Adrenal gland (tissue), 9 donors: ENCODE measurements at regions not wholly inside any gene's neighbourhood (a gene's known extent, or its start where the extent isn't known, plus 50 kb on each side); places are given as distances from the start of the nearest gene placed in this dataset.

Experiments used
- DNase-seq, 7 donors: peaks; one replicate each; pipeline ENCODE4 v3.0.0-alpha.2; 2019 to 2020
- H3K27ac ChIP-seq, 5 donors: fragments of 200-600 bp; sonication (generic) in 4 of 5; 1 replicate in 3 of 5; 2 replicates in 2 of 5; pipeline versions ENCODE4 v1.5.1 to v1.8.0; 2016 to 2020; ENCODE audit warnings: mild to moderate bottlenecking in 1 of 5
- H3K27me3 ChIP-seq: fragments of 200-600 bp; 2 replicates; pipeline ENCODE4 v1.8.0; 2021
- H3K36me3 ChIP-seq, 2 donors: fragments of 200-600 bp; replicated peaks in 1 of 2; 1 replicate in 1 of 2; 2 replicates in 1 of 2; pipeline versions ENCODE4 v1.5.1 to v1.8.0; 2018 to 2022
- H3K4me1 ChIP-seq, 2 donors: fragments of 200-600 bp; replicated peaks in 1 of 2; 1 replicate in 1 of 2; 2 replicates in 1 of 2; pipeline versions ENCODE4 v1.5.1 to v1.8.0; 2018 to 2021
- H3K4me3 ChIP-seq, 4 donors: fragments of 200-600 bp; sonication (generic) in 3 of 4; one replicate each; pipeline ENCODE4 v1.5.1; 2016 to 2018
- H3K9me3 ChIP-seq, 3 donors: fragments of 200-600 bp; sonication (generic) in 1 of 3; replicated peaks in 1 of 3; 1 replicate in 2 of 3; 2 replicates in 1 of 3; pipeline versions ENCODE4 v1.5.1 to v1.8.0; 2016 to 2021
- CTCF ChIP-seq, 6 experiments: fragments of 450-650 bp in 4 of 6; fragments of 200-600 bp in 2 of 6; sonication (generic) in 1 of 6; IDR thresholded peaks; 1 replicate in 5 of 6; 2 replicates in 1 of 6; pipeline versions ENCODE4 v1.5.1 to v1.8.0; 2016 to 2021; ENCODE audit warnings: antibody characterized with exemption in 6 of 6, mild to moderate bottlenecking in 2 of 6, moderate library complexity in 1 of 6
- POLR2A ChIP-seq, 2 donors: fragments of 450-650 bp; IDR thresholded peaks; one replicate each; pipeline ENCODE4 v1.6.1; 2017; ENCODE audit warnings: antibody characterized with exemption in 2 of 2, mild to moderate bottlenecking in 2 of 2, moderate library complexity in 1 of 2
- whole genome bisulfite sequencing, 4 donors: extraction: QIAGEN DNeasy Blood & Tissue Kit in 2 of 4; methylation state at CpG; one replicate each; pipeline versions ENCODE4 v1.1.5 to v1.1.7; 2013 to 2017; 5-methylcytosine and 5-hydroxymethylcytosine counted together
- intact Hi-C, 2 donors: fragments of 100-400 bp; cut with DNase I; formaldehyde crosslinking; loops; one replicate each; pipeline versions ENCODE4 v1.14.1 to v1.15.0; 2022 to 2023
- donor health status: healthy with polysubstance abuse.
- donor health status: Bipolar disorder and iron deficiency.
- donor health status: DM: yes; HTN: yes; CAD: no.
- donor health status: DM: no; HTN: no; CAD: no.
- donor health status: DM: no; HTN: no; CAD: no.

DNA sequence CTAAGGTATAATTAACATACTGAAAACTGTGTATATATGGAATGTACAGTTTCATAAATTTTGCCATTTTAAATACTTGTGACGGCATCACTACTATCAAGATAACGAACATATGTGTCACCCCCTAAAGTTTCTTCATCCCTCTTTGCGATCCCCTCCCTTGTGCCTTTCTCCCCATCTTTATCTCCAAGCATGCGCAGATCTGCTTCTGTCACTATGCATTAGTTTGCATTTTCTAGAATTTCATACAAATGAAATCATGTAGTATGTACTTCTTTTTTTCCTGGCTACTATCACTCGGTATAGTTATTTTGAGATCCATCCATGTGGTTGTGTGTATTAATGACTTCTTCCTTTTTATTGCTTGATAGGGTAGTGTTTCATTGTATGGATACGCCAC is 154.9 kb downstream of the ZNF648 start:
- Histone ChIP-seq H3K36me3 (no peaks in the 10 kb centered on the region), H3K4me1 (no peaks in the 10 kb centered on the region), H3K27ac (no peak overlapping the region), H3K4me3 (no peak overlapping the region), H3K9me3 (no peaks in the 10 kb centered on the region), H3K27me3 (no peaks in the 10 kb centered on the region)
- no peak for DNase-seq
- no peak for TF ChIP-seq CTCF (IDR thresholded peaks at IDR 0.05)
- TF ChIP-seq POLR2A (IDR thresholded peaks at IDR 0.05) = no peak
- intact Hi-C loops = no loop called here
- WGBS, 4 donors = 74 to 81% (median 77%) methylated on average over 6 of the region's 6 CpGs

DNA sequence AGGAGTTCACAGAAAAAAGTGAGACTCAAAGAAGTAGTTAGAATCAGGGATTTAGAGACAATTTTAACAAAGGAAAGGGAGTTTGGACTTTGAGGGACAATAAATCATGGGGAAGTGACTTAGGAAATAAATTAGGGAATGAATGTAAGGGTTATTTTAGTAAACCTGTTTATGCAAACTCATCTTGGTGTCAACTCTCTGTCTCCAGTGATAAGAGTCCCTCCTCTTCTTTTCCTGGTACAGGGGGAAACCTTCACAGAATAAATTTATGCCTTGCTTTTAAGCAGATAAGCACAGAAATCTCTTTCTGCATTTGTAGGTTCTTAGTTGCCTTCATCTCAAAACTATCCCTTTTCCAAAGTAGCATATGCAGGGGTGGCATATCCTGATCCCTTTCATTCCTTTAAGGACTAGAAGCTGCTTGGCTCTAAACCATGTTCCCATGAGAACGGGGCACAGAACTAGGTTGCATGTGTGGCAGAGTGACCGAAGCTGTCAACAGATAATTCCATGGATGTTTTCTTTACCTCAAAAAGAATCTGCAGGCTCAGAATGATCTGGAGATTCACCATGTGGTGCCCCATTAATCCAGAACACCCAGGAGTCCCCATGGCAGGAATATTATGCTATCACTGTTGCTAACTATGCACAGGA is 155.4 kb downstream of the ZNF648 start:
- Histone ChIP-seq H3K4me3 (no peak overlapping the region), H3K36me3 (no peaks in the 10 kb centered on the region), H3K9me3 (no peaks in the 10 kb centered on the region), H3K27ac (no peak overlapping the region), H3K4me1 (no peaks in the 10 kb centered on the region), H3K27me3 (no peaks in the 10 kb centered on the region)
- WGBS, 4 donors = 58 to 67% (median 63%) methylated on average over 2 of the region's 2 CpGs
- intact Hi-C loops = no loop called here
- no peak for TF ChIP-seq POLR2A (IDR thresholded peaks at IDR 0.05)
- no peak for TF ChIP-seq CTCF (IDR thresholded peaks at IDR 0.05)
- no peak for DNase-seq

- no peaks in the 10 kb centered on the region for H3K36me3 ChIP-seq
- intact Hi-C loops = no loop called here
- H3K4me3 ChIP-seq = no peak overlapping the region
- no peak for TF ChIP-seq POLR2A (IDR thresholded peaks at IDR 0.05)
- no peak for TF ChIP-seq CTCF (IDR thresholded peaks at IDR 0.05)
- H3K4me1 ChIP-seq = no peaks in the 10 kb centered on the region
- H3K27me3 ChIP-seq = no peaks in the 10 kb centered on the region
- H3K27ac ChIP-seq = no peak overlapping the region
- peaks cover 0 to 2% (median 0%) of the 10 kb centered on the region in 3 donors for H3K9me3 ChIP-seq
- DNase-seq = no peak
Measured at GRCh38 chr1:181898773-181899172, 162.7 kb downstream of the ZNF648 start.

DNA sequence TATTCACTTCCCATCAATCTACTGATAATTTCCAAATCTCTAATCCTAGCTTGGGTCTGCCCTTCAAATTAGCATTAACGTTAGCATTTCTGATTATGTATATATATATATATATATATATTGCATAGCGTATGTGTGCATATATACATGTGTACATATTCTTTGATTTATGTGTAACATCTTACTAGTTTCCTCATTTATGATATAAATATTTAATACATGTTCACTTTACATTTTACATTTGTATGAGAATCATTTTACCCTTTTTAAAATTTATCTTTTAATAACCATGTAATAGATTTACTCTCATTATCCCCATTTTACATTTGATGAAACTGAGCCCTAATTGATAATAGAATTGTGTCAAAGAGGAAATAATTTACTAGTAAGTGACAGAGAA is 164.7 kb downstream of the ZNF648 start:
- Histone ChIP-seq H3K36me3 (no peaks in the 10 kb centered on the region), H3K4me3 (no peak overlapping the region), H3K9me3 (peaks cover 0 to 2% (median 0%) of the 10 kb centered on the region in 3 donors), H3K27me3 (no peaks in the 10 kb centered on the region), H3K4me1 (no peaks in the 10 kb centered on the region), H3K27ac (no peak overlapping the region)
- intact Hi-C loops = no loop called here
- whole genome bisulfite sequencing, 4 donors = 80 to 85% (median 82%) methylated on average over 2 of the region's 2 CpGs
- TF ChIP-seq CTCF (IDR thresholded peaks at IDR 0.05) (no peak), POLR2A (IDR thresholded peaks at IDR 0.05) (no peak)
- DNase-seq = no peak
